Mesendoderm (in vitro differentiated cells): ENCODE measurements at regions not wholly inside any gene's neighbourhood (a gene's known extent, or its start where the extent isn't known, plus 50 kb on each side); places are given as distances from the start of the nearest gene placed in this dataset.

ENCODE experiments used
- DNase-seq: peaks from one replicate; pipeline ENCODE4 v3.0.0; 2013
- H2AK5ac ChIP-seq: 2 replicates; pipeline ENCODE4 v1.6.1; 2013; ENCODE audit warnings: low read length, inconsistent platforms
- H2BK120ac ChIP-seq: 2 replicates; pipeline ENCODE4 v1.6.1; 2013; ENCODE audit warnings: low read depth, mild to moderate bottlenecking, low read length, moderate library complexity, mixed read lengths
- H2BK15ac ChIP-seq: replicated peaks from 2 replicates; pipeline ENCODE4 v1.6.1; 2013; ENCODE audit warnings: low read depth, mild to moderate bottlenecking, moderate library complexity
- H2BK5ac ChIP-seq: 2 replicates; pipeline ENCODE4 v1.6.1; 2013; ENCODE audit warnings: low read length, inconsistent platforms
- H3K18ac ChIP-seq: 2 replicates; pipeline ENCODE4 v1.6.1; 2013; ENCODE audit warnings: mild to moderate bottlenecking, low read length, mixed read lengths
- H3K23ac ChIP-seq: one replicate; pipeline ENCODE4 v1.6.1; 2013; ENCODE audit warnings: low read length
- H3K27ac ChIP-seq: 2 replicates; pipeline ENCODE4 v1.5.1; 2013; ENCODE audit warnings: low read depth, mild to moderate bottlenecking, inconsistent platforms, low read length, moderate library complexity
- H3K27me3 ChIP-seq: 2 replicates; pipeline ENCODE4 v1.6.1; 2013; ENCODE audit warnings: low read length, control low read depth, mild to moderate bottlenecking, inconsistent platforms; ENCODE audit not compliant: insufficient read depth, poor library complexity
- H3K36me3 ChIP-seq: 2 replicates; pipeline ENCODE4 v1.6.1; 2013; ENCODE audit warnings: low read length, inconsistent platforms; ENCODE audit not compliant: control insufficient read depth, insufficient read depth
- H3K4ac ChIP-seq: one replicate; pipeline ENCODE4 v1.6.1; 2013; ENCODE audit warnings: low read depth, mild to moderate bottlenecking, low read length, moderate library complexity
- H3K4me1 ChIP-seq: 2 replicates; pipeline ENCODE4 v1.6.1; 2013; ENCODE audit warnings: low read depth, low read length, inconsistent platforms; ENCODE audit not compliant: control insufficient read depth
- H3K4me2 ChIP-seq: 2 replicates; pipeline ENCODE4 v1.6.1; 2013; ENCODE audit warnings: low read length
- H3K4me3 ChIP-seq: 2 replicates; pipeline ENCODE4 v1.5.1; 2013; ENCODE audit warnings: mild to moderate bottlenecking, low read length
- H3K56ac ChIP-seq: one replicate; pipeline ENCODE4 v1.6.1; 2013; ENCODE audit warnings: low read length
- H3K79me1 ChIP-seq: 2 replicates; pipeline ENCODE4 v1.6.1; 2013; ENCODE audit warnings: low read length, inconsistent platforms
- H3K79me2 ChIP-seq: 2 replicates; pipeline ENCODE4 v1.6.1; 2013; ENCODE audit warnings: mild to moderate bottlenecking, low read length; ENCODE audit not compliant: control insufficient read depth, insufficient read depth
- H3K9ac ChIP-seq: 2 replicates; pipeline ENCODE4 v1.6.1; 2013; ENCODE audit warnings: low read length, inconsistent platforms
- H4K5ac ChIP-seq: one replicate; pipeline ENCODE4 v1.6.1; 2013; ENCODE audit warnings: low read length
- H4K8ac ChIP-seq: one replicate; pipeline ENCODE4 v1.6.1; 2013; ENCODE audit warnings: low read depth, mild to moderate bottlenecking, control low read depth, low read length, moderate library complexity
- WGBS: extraction: QIAGEN DNeasy Blood & Tissue Kit; methylation state at CpG from one replicate; pipeline ENCODE4 v1.1.7; 2013; ENCODE audit warnings: low lambda C conversion rate, missing lambda C conversion rate; ENCODE audit not compliant: insufficient coverage; ENCODE audit errors: extremely low coverage; 5-methylcytosine and 5-hydroxymethylcytosine counted together

- WGBS = no CpG with 5 or more reads among the region's 4 CpGs
- Histone ChIP-seq H3K27ac (no peak overlapping the region), H3K79me1 (no peaks in the 10 kb centered on the region), H2AK5ac (no peak overlapping the region), H3K4ac (no peak overlapping the region), H2BK5ac (no peak overlapping the region), H3K27me3 (no peaks in the 10 kb centered on the region), H2BK120ac (no peak overlapping the region), H4K5ac (no peak overlapping the region), H3K4me3 (no peak overlapping the region), H3K4me1 (no peaks in the 10 kb centered on the region), H3K36me3 (no peaks in the 10 kb centered on the region), H3K4me2 (no peak overlapping the region), H3K79me2 (no peaks in the 10 kb centered on the region), H3K9ac (no peak overlapping the region), H4K8ac (no peak overlapping the region), H2BK15ac (no peak overlapping the region), H3K23ac (no peak overlapping the region), H3K56ac (no peak overlapping the region), H3K18ac (no peak overlapping the region)
- no peak for DNase-seq
Measured at GRCh38 chr18:2192562-2192961, 378.7 kb downstream of the METTL4 start.

DNA sequence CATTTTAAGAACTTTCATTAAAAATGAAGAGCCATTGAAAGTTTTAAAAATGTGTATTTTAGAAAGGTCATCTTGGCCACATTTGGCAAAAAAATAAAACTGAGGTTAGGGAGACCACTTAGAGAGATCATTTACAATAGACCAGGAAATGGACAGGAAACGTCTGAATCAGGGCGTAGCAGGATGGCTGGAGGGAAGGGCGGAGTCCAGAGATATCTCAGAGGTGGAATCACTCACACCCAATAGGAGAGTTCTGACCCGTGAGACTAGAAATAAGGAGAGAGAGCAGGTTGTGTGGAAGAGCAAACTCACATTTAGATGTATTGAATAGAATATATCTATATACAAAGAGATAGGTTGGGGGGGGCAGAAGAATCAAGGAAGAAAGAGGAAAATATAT, 373.4 kb downstream of the METTL4 start:
- WGBS = no CpG with 5 or more reads among the region's 4 CpGs

GRCh38 chr18:2199060-2199459, 372.2 kb downstream of the METTL4 start:
- H3K79me2 ChIP-seq = no peaks in the 10 kb centered on the region
- no CpG with 5 or more reads among the region's 2 CpGs for WGBS
- no peak overlapping the region for H3K4ac ChIP-seq

More for the DNA sequence above, 373.4 kb downstream of the METTL4 start:
- no peak for DNase-seq
- H2BK5ac ChIP-seq = no peak overlapping the region
- no peaks in the 10 kb centered on the region for H3K79me1 ChIP-seq
- H3K79me2 ChIP-seq = no peaks in the 10 kb centered on the region
- H3K4ac ChIP-seq = no peak overlapping the region
- no peak overlapping the region for H3K56ac ChIP-seq
- no peak overlapping the region for H2BK15ac ChIP-seq
- no peak overlapping the region for H3K18ac ChIP-seq
- H2AK5ac ChIP-seq = no peak overlapping the region
- H4K5ac ChIP-seq = no peak overlapping the region
- no peaks in the 10 kb centered on the region for H3K36me3 ChIP-seq
- H3K4me1 ChIP-seq = no peaks in the 10 kb centered on the region
- no peak overlapping the region for H3K4me2 ChIP-seq
- H3K23ac ChIP-seq = no peak overlapping the region
- no peak overlapping the region for H3K9ac ChIP-seq
- no peak overlapping the region for H2BK120ac ChIP-seq
- H3K4me3 ChIP-seq = no peak overlapping the region
- no peak overlapping the region for H3K27ac ChIP-seq
- H4K8ac ChIP-seq = no peak overlapping the region
- no peaks in the 10 kb centered on the region for H3K27me3 ChIP-seq

DNA sequence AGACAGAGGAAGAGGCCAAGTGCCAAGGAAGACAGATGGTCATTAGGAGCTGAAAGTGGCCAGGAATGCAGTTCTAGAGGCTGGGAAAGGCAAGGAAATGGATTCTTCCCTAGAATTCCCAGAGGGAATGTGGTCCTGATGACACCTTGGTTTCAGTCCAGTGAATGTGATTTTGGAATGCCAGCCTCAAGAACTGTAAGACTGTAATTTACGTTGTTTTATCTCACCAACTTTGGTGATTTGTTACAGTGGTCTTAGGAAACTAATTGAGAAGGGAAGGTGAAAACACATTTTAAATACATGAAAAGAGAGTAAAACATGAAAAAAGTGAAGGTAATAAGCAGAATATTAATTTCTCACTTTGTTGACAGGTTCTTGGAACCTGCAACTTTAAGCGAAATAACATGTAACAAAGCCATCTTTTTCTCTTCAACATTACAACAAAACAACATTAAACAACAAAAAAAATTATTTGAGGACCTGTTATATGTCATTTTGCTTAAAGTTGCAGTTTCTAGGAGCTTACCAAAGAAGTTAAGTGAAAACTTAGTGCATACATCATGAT, 370.2 kb downstream of the METTL4 start:
- Histone ChIP-seq H2AK5ac (no peak overlapping the region), H3K4me2 (no peak overlapping the region), H3K23ac (no peak overlapping the region), H3K18ac (no peak overlapping the region), H3K4ac (no peak overlapping the region), H3K27me3 (no peaks in the 10 kb centered on the region), H3K79me2 (no peaks in the 10 kb centered on the region), H3K4me3 (no peak overlapping the region), H3K27ac (no peak overlapping the region), H3K4me1 (no peaks in the 10 kb centered on the region), H2BK5ac (no peak overlapping the region), H2BK15ac (no peak overlapping the region), H3K79me1 (no peaks in the 10 kb centered on the region), H3K36me3 (no peaks in the 10 kb centered on the region), H3K9ac (no peak overlapping the region), H3K56ac (no peak overlapping the region), H4K5ac (no peak overlapping the region), H4K8ac (no peak overlapping the region), H2BK120ac (no peak overlapping the region)
- no CpG with 5 or more reads among the region's 2 CpGs for WGBS
- no peak for DNase-seq

More at GRCh38 chr18:2199060-2199459, 372.2 kb downstream of the METTL4 start:
- no peak overlapping the region for H3K4me2 ChIP-seq
- H2BK15ac ChIP-seq = no peak overlapping the region
- no peaks in the 10 kb centered on the region for H3K4me1 ChIP-seq
- no peak overlapping the region for H3K4me3 ChIP-seq
- no peaks in the 10 kb centered on the region for H3K36me3 ChIP-seq
- no peak overlapping the region for H3K27ac ChIP-seq
- H2BK120ac ChIP-seq = no peak overlapping the region
- no peak overlapping the region for H3K9ac ChIP-seq
- H4K5ac ChIP-seq = no peak overlapping the region
- no peak overlapping the region for H3K18ac ChIP-seq
- H2BK5ac ChIP-seq = no peak overlapping the region
- DNase-seq = no peak
- no peak overlapping the region for H2AK5ac ChIP-seq
- no peaks in the 10 kb centered on the region for H3K27me3 ChIP-seq
- H3K79me1 ChIP-seq = no peaks in the 10 kb centered on the region
- no peak overlapping the region for H4K8ac ChIP-seq
- H3K56ac ChIP-seq = no peak overlapping the region
- H3K23ac ChIP-seq = no peak overlapping the region

DNA sequence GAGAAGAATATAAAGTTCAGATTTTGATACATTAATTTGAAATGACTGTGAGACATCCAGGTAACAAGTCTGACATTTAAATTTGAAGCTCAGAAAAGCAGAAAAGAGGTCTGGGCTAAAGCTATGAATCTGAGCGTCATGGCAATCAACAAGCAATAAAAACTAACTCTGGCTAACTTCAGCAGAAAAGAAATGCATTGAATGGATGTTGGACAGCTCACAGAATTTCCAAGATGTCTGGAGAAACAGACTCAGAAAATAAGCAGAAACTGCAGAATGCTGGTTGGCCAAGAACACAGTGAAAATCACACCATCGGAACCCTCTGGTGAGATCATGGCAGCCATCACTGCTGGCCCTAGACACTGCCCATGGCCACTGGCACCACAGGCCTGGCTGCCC, 366.6 kb downstream of the METTL4 start:
- H3K27me3 ChIP-seq = no peaks in the 10 kb centered on the region
- no peak overlapping the region for H2BK120ac ChIP-seq
- H2BK5ac ChIP-seq = no peak overlapping the region
- H3K79me1 ChIP-seq = no peaks in the 10 kb centered on the region
- no peak overlapping the region for H2AK5ac ChIP-seq
- no peak overlapping the region for H3K23ac ChIP-seq
- no peak overlapping the region for H3K18ac ChIP-seq
- no peak overlapping the region for H3K56ac ChIP-seq
- H3K4me2 ChIP-seq = no peak overlapping the region
- no peak overlapping the region for H3K9ac ChIP-seq
- no peaks in the 10 kb centered on the region for H3K79me2 ChIP-seq
- H3K4me1 ChIP-seq = no peaks in the 10 kb centered on the region
- H4K5ac ChIP-seq = no peak overlapping the region
- H3K36me3 ChIP-seq = no peaks in the 10 kb centered on the region
- no peak overlapping the region for H4K8ac ChIP-seq
- H3K4me3 ChIP-seq = no peak overlapping the region
- no peak overlapping the region for H3K4ac ChIP-seq
- no peak overlapping the region for H2BK15ac ChIP-seq
- WGBS = no CpG with 5 or more reads among the region's 2 CpGs
- no peak for DNase-seq
- H3K27ac ChIP-seq = no peak overlapping the region

DNA sequence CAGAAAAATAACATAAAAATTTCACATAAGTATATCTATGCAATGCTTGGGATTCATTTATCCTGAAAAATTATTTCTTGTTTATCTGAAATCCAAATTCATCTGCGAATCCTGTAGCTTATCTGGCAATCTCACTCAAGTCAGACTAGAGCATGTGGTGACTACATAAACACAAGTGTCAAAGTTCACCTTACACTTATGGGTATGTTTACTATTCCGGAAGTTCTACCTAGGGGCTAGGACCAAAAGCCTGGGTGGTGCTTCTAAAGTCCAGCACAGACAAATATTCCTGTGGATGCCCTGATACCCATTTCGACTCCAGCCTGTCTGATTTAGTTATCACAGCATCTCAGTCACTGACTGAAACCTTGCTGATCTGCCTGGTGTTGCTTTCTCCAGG, 364.0 kb downstream of the METTL4 start:
- Histone ChIP-seq H3K9ac (no peak overlapping the region), H4K8ac (no peak overlapping the region), H2BK15ac (no peak overlapping the region), H3K4me3 (no peak overlapping the region), H3K36me3 (no peaks in the 10 kb centered on the region), H3K4me1 (no peaks in the 10 kb centered on the region), H2BK120ac (no peak overlapping the region), H3K27me3 (no peaks in the 10 kb centered on the region), H3K56ac (no peak overlapping the region), H4K5ac (no peak overlapping the region), H3K27ac (no peak overlapping the region), H3K18ac (no peak overlapping the region), H3K4me2 (no peak overlapping the region), H3K79me2 (no peaks in the 10 kb centered on the region), H3K23ac (no peak overlapping the region), H3K4ac (no peak overlapping the region), H2AK5ac (no peak overlapping the region), H3K79me1 (no peaks in the 10 kb centered on the region), H2BK5ac (no peak overlapping the region)
- DNase-seq = no peak
- no CpG with 5 or more reads among the region's 3 CpGs for WGBS
